ENCODE measurements at regions not wholly inside any gene's neighbourhood (a gene's known extent, or its start where the extent isn't known, plus 50 kb on each side); places are given as distances from the start of the nearest gene placed in this dataset.

GRCh38 chrX:78213331-78213730, 73.9 kb upstream of the TAF9B start:
- no peak overlapping the region for H3K27ac ChIP-seq
- H3K4me3 ChIP-seq: no peak overlapping the region
- 8 to 100% (median 60%) methylated on average over 1 to 2 of the region's 4 CpGs; no CpG with 5 or more reads in 4 of the 10 experiments for WGBS, 10 experiments
- H3K4me1 ChIP-seq (replicated peaks in 1 of 2): no peaks in the 10 kb centered on the region
- in situ Hi-C loops (cut with MboI; ENCODE audit: low pct_unique_long_range_greater_than_20kb in 2 of 9, low sequenced_read_pairs in 9 of 9, unreplicated experiment in 9 of 9): no loop called here
- ATAC-seq (replicated peaks in 6 of 8): no peak

GRCh38 chrX:78199851-78200250, 60.4 kb upstream of the TAF9B start:
- peak in 3 of 8 experiments; percentile 40 to 67 (median 52) for ATAC-seq (replicated peaks in 6 of 8)
- in situ Hi-C loops (cut with MboI; ENCODE audit: low pct_unique_long_range_greater_than_20kb in 2 of 9, low sequenced_read_pairs in 9 of 9, unreplicated experiment in 9 of 9): no loop called here
- Histone ChIP-seq H3K4me3 (no peak overlapping the region), H3K4me1 (replicated peaks in 1 of 2) (no peaks in the 10 kb centered on the region), H3K27ac (no peak overlapping the region)
